ENCODE measurements at regions not wholly inside any gene's neighbourhood (a gene's known extent, or its start where the extent isn't known, plus 50 kb on each side); places are given as distances from the start of the nearest gene placed in this dataset.

GRCh38 chr2:225788571-225789094 is 389.1 kb downstream of the NYAP2 start:
- no peaks in the 10 kb centered on the region for H3K36me3 ChIP-seq (ENCODE audit: low read depth, missing control alignments)
- no peak overlapping the region for H3K4me3 ChIP-seq
- no peaks in the 10 kb centered on the region for H3K4me1 ChIP-seq
- H3K9me3 ChIP-seq = no peaks in the 10 kb centered on the region
- 68 to 70% methylated on average over 5 of the region's 5 CpGs for WGBS, 2 donors
- intact Hi-C loops (cut with DNase I; ENCODE audit: low total_unique reads) = no loop called here
- H3K27ac ChIP-seq = no peak overlapping the region
- no peaks in the 10 kb centered on the region for H3K27me3 ChIP-seq
- no peak for DNase-seq
- TF ChIP-seq POLR2A (IDR thresholded peaks at IDR 0.05) = no peak
- no peak for TF ChIP-seq CTCF (IDR thresholded peaks at IDR 0.05)

GRCh38 chr2:225787497-225787896 is 388.0 kb downstream of the NYAP2 start:
- no peaks in the 10 kb centered on the region for H3K36me3 ChIP-seq (ENCODE audit: low read depth, missing control alignments)
- WGBS, 2 donors = 91 to 94% methylated on average over 2 of the region's 2 CpGs
- H3K4me1 ChIP-seq = no peaks in the 10 kb centered on the region
- TF ChIP-seq POLR2A (IDR thresholded peaks at IDR 0.05) (no peak), CTCF (IDR thresholded peaks at IDR 0.05) (no peak)
- intact Hi-C loops (cut with DNase I; ENCODE audit: low total_unique reads) = no loop called here
- DNase-seq = no peak
- H3K27ac ChIP-seq = no peak overlapping the region
- no peaks in the 10 kb centered on the region for H3K9me3 ChIP-seq
- no peaks in the 10 kb centered on the region for H3K27me3 ChIP-seq
- no peak overlapping the region for H3K4me3 ChIP-seq

GRCh38 chr2:225781991-225782390 is 382.5 kb downstream of the NYAP2 start:
- Histone ChIP-seq H3K27ac (no peak overlapping the region), H3K36me3 (ENCODE audit: low read depth, missing control alignments) (no peaks in the 10 kb centered on the region), H3K27me3 (no peaks in the 10 kb centered on the region), H3K9me3 (no peaks in the 10 kb centered on the region), H3K4me3 (no peak overlapping the region), H3K4me1 (no peaks in the 10 kb centered on the region)
- TF ChIP-seq POLR2A (IDR thresholded peaks at IDR 0.05) = no peak
- no peak for TF ChIP-seq CTCF (IDR thresholded peaks at IDR 0.05)
- 90 to 94% methylated on average over 2 of the region's 2 CpGs for WGBS, 2 donors
- no peak for DNase-seq
- intact Hi-C loops (cut with DNase I; ENCODE audit: low total_unique reads) = no loop called here

- Histone ChIP-seq H3K36me3 (ENCODE audit: low read depth, missing control alignments) (no peaks in the 10 kb centered on the region), H3K27ac (no peak overlapping the region), H3K9me3 (no peaks in the 10 kb centered on the region), H3K27me3 (no peaks in the 10 kb centered on the region), H3K4me3 (no peak overlapping the region), H3K4me1 (no peaks in the 10 kb centered on the region)
- TF ChIP-seq POLR2A (IDR thresholded peaks at IDR 0.05) = no peak
- no peak for TF ChIP-seq CTCF (IDR thresholded peaks at IDR 0.05)
- 91 to 95% methylated on average over 2 of the region's 2 CpGs for WGBS, 2 donors
- no peak for DNase-seq
- intact Hi-C loops (cut with DNase I; ENCODE audit: low total_unique reads) = no loop called here
These were observed 381.6 kb downstream of the NYAP2 start for GRCh38 chr2:225781145-225781544.

GRCh38 chr2:225779829-225780228 is 380.3 kb downstream of the NYAP2 start:
- no peaks in the 10 kb centered on the region for H3K9me3 ChIP-seq
- no peak overlapping the region for H3K4me3 ChIP-seq
- no peak overlapping the region for H3K27ac ChIP-seq
- H3K36me3 ChIP-seq (ENCODE audit: low read depth, missing control alignments) = no peaks in the 10 kb centered on the region
- intact Hi-C loops (cut with DNase I; ENCODE audit: low total_unique reads) = no loop called here
- H3K27me3 ChIP-seq = no peaks in the 10 kb centered on the region
- TF ChIP-seq POLR2A (IDR thresholded peaks at IDR 0.05) (no peak), CTCF (IDR thresholded peaks at IDR 0.05) (no peak)
- no peak for DNase-seq
- 54 to 70% methylated on average over 1 of the region's 1 CpG for WGBS, 2 donors
- H3K4me1 ChIP-seq = no peaks in the 10 kb centered on the region

Measured in testis (tissue), 2 donors.